Fibroblast of lung (primary cell): ENCODE measurements at regions not wholly inside any gene's neighbourhood (a gene's known extent, or its start where the extent isn't known, plus 50 kb on each side); places are given as distances from the start of the nearest gene placed in this dataset.
A peak's percentile ranks its signal among the peaks of the same experiment; 100 is the strongest.

Experiments used
- DNase-seq, 2 donors: peaks; one replicate each; pipeline versions ENCODE4 v3.0.0 to v3.0.0-alpha.2; 2010; ENCODE audit warnings: low read depth in 2 of 2
- H2AFZ ChIP-seq: 2 replicates; pipeline ENCODE4 v1.5.1; 2012; ENCODE audit warnings: low read length, control low read depth, inconsistent platforms
- H3K27ac ChIP-seq: 2 replicates; pipeline ENCODE4 v1.5.1; 2011; ENCODE audit warnings: low read length, control low read depth; ENCODE audit not compliant: insufficient read depth
- H3K27me3 ChIP-seq: 2 replicates; pipeline ENCODE4 v1.5.1; 2011; ENCODE audit warnings: mild to moderate bottlenecking, low read length; ENCODE audit not compliant: control insufficient read depth, insufficient read depth
- H3K36me3 ChIP-seq: 2 replicates; pipeline ENCODE4 v1.5.1; 2011; ENCODE audit warnings: low read length; ENCODE audit not compliant: control insufficient read depth, insufficient read depth
- H3K4me1 ChIP-seq: 2 replicates; pipeline ENCODE4 v1.5.1; 2011; ENCODE audit warnings: low read length; ENCODE audit not compliant: control insufficient read depth, insufficient read depth; ENCODE audit errors: extremely low read depth
- H3K4me2 ChIP-seq: 2 replicates; pipeline ENCODE4 v1.5.1; 2011; ENCODE audit warnings: low read length, control low read depth; ENCODE audit not compliant: insufficient read depth; ENCODE audit errors: extremely low read depth
- H3K4me3 ChIP-seq, 4 experiments: fragments of 200-600 bp in 1 of 4; sonication (generic) in 1 of 4; replicated peaks in 1 of 4; 2 replicates each; pipeline ENCODE4 v1.5.1; 2011 to 2016; ENCODE audit warnings: low read length in 4 of 4, low read depth in 3 of 4, mild to moderate bottlenecking in 3 of 4, control low read depth in 2 of 4, inconsistent platforms in 1 of 4, mixed read lengths in 1 of 4; ENCODE audit not compliant: insufficient read depth in 1 of 4; ENCODE audit errors: control extremely low read depth in 1 of 4
- H3K79me2 ChIP-seq: 2 replicates; pipeline ENCODE4 v1.5.1; 2012; ENCODE audit warnings: mild to moderate bottlenecking, low read length, inconsistent platforms; ENCODE audit not compliant: control insufficient read depth, insufficient read depth
- H3K9ac ChIP-seq: 2 replicates; pipeline ENCODE4 v1.5.1; 2011; ENCODE audit warnings: mild to moderate bottlenecking, low read length, control low read depth; ENCODE audit not compliant: insufficient read depth
- H3K9me3 ChIP-seq: 2 replicates; pipeline ENCODE4 v1.5.1; 2012; ENCODE audit warnings: low read depth, low read length; ENCODE audit not compliant: control insufficient read depth, insufficient read depth
- H4K20me1 ChIP-seq: 2 replicates; pipeline ENCODE4 v1.5.1; 2011; ENCODE audit warnings: low read length; ENCODE audit not compliant: control insufficient read depth, insufficient read depth; ENCODE audit errors: extremely low read depth
- CTCF ChIP-seq, 2 donors: IDR thresholded peaks in 1 of 2; conservative IDR thresholded peaks in 1 of 2; 1 replicate in 1 of 2; 2 replicates in 1 of 2; pipeline ENCODE4 v1.5.1; 2011 to 2012; ENCODE audit warnings: low read length in 2 of 2, control low read depth in 1 of 2, inconsistent platforms in 1 of 2, low read depth in 1 of 2, mild to moderate bottlenecking in 1 of 2
- EZH2 ChIP-seq: IDR thresholded peaks from 2 replicates; pipeline ENCODE4 v1.5.1; 2012; ENCODE audit warnings: low read length, control low read depth, mild to moderate bottlenecking; ENCODE audit errors: missing control alignments

DNA sequence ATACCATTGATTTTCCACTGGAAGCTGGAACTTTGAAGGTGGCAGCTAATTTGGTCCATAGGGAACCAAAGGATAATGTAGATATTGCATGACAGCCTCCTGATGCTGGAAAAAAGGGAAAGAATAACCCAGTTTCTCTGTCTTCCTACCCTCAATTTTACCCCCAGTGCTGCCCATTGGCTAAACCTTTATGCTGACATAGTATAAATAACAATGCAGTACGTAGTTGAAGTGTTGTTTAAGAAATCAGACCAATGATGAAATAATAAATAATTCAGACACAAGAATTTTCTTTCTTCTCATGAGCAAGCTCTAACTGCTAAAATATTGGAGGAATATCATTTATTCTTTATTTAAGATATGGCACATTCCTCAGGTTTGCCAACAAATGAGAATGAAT is 843.4 kb downstream of the EPHA3 start:
- no peaks in the 10 kb centered on the region for H4K20me1 ChIP-seq
- H3K4me2 ChIP-seq = no peak overlapping the region
- no peaks in the 10 kb centered on the region for H3K36me3 ChIP-seq
- H3K4me1 ChIP-seq = no peaks in the 10 kb centered on the region
- H3K4me3 ChIP-seq = no peak overlapping the region
- H3K79me2 ChIP-seq = no peaks in the 10 kb centered on the region
- DNase-seq = no peak
- TF ChIP-seq CTCF (conservative IDR thresholded peaks at IDR 0.05 in 1 of 2, IDR thresholded peaks at IDR 0.05 in 1 of 2; ENCODE audit: low read depth in 1 of 2, low read length in 2 of 2) (no peak), EZH2 (no peak)
- no peaks in the 10 kb centered on the region for H3K27me3 ChIP-seq
- no peak overlapping the region for H3K9ac ChIP-seq
- H3K27ac ChIP-seq = no peak overlapping the region
- H3K9me3 ChIP-seq = no peaks in the 10 kb centered on the region
- H2AFZ ChIP-seq = no peak overlapping the region

GRCh38 chr3:89954137-89954536 is 846.7 kb downstream of the EPHA3 start:
- TF ChIP-seq EZH2 (no peak), CTCF (conservative IDR thresholded peaks at IDR 0.05 in 1 of 2, IDR thresholded peaks at IDR 0.05 in 1 of 2; ENCODE audit: low read depth in 1 of 2, low read length in 2 of 2) (no peak)
- no peaks in the 10 kb centered on the region for H3K36me3 ChIP-seq
- no peak for DNase-seq
- no peak overlapping the region for H3K4me3 ChIP-seq
- no peaks in the 10 kb centered on the region for H4K20me1 ChIP-seq
- no peaks in the 10 kb centered on the region for H3K27me3 ChIP-seq
- no peak overlapping the region for H3K9ac ChIP-seq
- no peaks in the 10 kb centered on the region for H3K4me1 ChIP-seq
- H3K79me2 ChIP-seq = no peaks in the 10 kb centered on the region
- no peak overlapping the region for H2AFZ ChIP-seq
- no peaks in the 10 kb centered on the region for H3K9me3 ChIP-seq
- no peak overlapping the region for H3K27ac ChIP-seq
- H3K4me2 ChIP-seq = no peak overlapping the region

DNA sequence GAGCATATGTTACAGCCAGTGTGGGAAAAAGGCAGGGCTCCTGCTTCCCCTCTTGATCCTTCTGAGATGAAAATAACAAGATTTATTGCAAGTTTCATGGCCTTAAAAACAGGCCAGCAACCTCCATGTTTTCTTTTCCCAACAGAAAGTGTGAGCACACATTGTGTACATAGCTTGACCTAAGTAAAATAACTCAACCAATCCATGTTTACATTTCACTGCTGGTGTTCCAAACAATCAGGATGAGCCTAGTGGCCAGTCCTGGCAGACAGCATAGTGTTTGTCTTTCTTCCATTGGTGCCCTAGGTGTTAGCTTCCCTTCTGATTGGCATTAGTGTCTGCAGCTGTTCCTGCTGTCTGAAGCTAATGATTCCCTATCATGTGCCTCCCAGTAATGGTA is 847.7 kb downstream of the EPHA3 start:
- Histone ChIP-seq H3K36me3 (no peaks in the 10 kb centered on the region), H3K79me2 (no peaks in the 10 kb centered on the region), H3K4me3 (no peak overlapping the region), H3K9ac (no peak overlapping the region), H3K27me3 (no peaks in the 10 kb centered on the region), H3K27ac (no peak overlapping the region), H2AFZ (no peak overlapping the region), H3K9me3 (no peaks in the 10 kb centered on the region), H4K20me1 (no peaks in the 10 kb centered on the region), H3K4me2 (no peak overlapping the region), H3K4me1 (no peaks in the 10 kb centered on the region)
- DNase-seq = peak in 1 of 2 donors; percentile 75
- TF ChIP-seq EZH2 = no peak
- TF ChIP-seq CTCF (conservative IDR thresholded peaks at IDR 0.05 in 1 of 2, IDR thresholded peaks at IDR 0.05 in 1 of 2; ENCODE audit: low read depth in 1 of 2, low read length in 2 of 2) = no peak
